MCF 10A (cell line): ENCODE measurements at regions not wholly inside any gene's neighbourhood (a gene's known extent, or its start where the extent isn't known, plus 50 kb on each side); places are given as distances from the start of the nearest gene placed in this dataset.

Experiments
- BruUV-seq: library from RNA; stranded (reverse); fragments of 400-500 nt; replicated peaks from 2 replicates; lab custom pipeline; 2021; lab: Mats Ljungman, UMichigan
- CTCF ChIA-PET: fragments of 300-600 bp; sonication (Branson Sonifier 250); formaldehyde crosslinking; extraction: SDS; loops from one replicate; lab custom pipeline; 2021; ENCODE audit warnings: antibody characterized with exemption, inconsistent platforms; lab: Yijun Ruan, JAX
- POLR2A ChIA-PET: fragments of 300-600, 350-650 bp; sonication (Branson Sonifier 250); formaldehyde crosslinking; extraction: SDS; loops from one replicate; lab custom pipeline; 2020; ENCODE audit warnings: antibody characterized with exemption, inconsistent platforms; lab: Yijun Ruan, JAX
- DNase-seq: peaks from one replicate; pipeline ENCODE4 v3.0.0-alpha.2; 2018; ENCODE audit not compliant: unreplicated experiment
- H3K27ac Mint-ChIP-seq: one replicate; pipeline ENCODE4 v1.8.0; 2022; ENCODE audit warnings: mild to moderate bottlenecking, low read depth, mixed read lengths; ENCODE audit not compliant: unreplicated experiment
- H3K27me3 Mint-ChIP-seq: one replicate; pipeline ENCODE4 v1.8.0; 2022; ENCODE audit warnings: mixed read lengths; ENCODE audit not compliant: insufficient read depth, unreplicated experiment
- H3K36me3 Mint-ChIP-seq: one replicate; pipeline ENCODE4 v1.8.0; 2022; ENCODE audit warnings: mild to moderate bottlenecking, moderate library complexity, mixed read lengths; ENCODE audit not compliant: insufficient read depth, unreplicated experiment
- H3K4me1 Mint-ChIP-seq: one replicate; pipeline ENCODE4 v1.8.0; 2022; ENCODE audit warnings: mixed read lengths; ENCODE audit not compliant: insufficient read depth, unreplicated experiment
- H3K4me3 Mint-ChIP-seq: one replicate; pipeline ENCODE4 v1.8.0; 2022; ENCODE audit warnings: mild to moderate bottlenecking, moderate library complexity, mixed read lengths; ENCODE audit not compliant: unreplicated experiment
- H3K9me3 Mint-ChIP-seq: one replicate; pipeline ENCODE4 v1.8.0; 2022; ENCODE audit warnings: mixed read lengths; ENCODE audit not compliant: unreplicated experiment
- CTCF ChIP-seq: fragments of 200-600 bp; IDR thresholded peaks from one replicate; pipeline ENCODE4 v1.8.0; 2022; ENCODE audit warnings: antibody characterized with exemption, mild to moderate bottlenecking; ENCODE audit not compliant: unreplicated experiment
- intact Hi-C: fragments of 100-400 bp; cut with micrococcal nuclease; formaldehyde crosslinking; loops from 2 replicates; pipeline ENCODE4 v1.14.1; 2022

GRCh38 chr13:109479534-109479933, 306.8 kb downstream of the IRS2 start:
- intact Hi-C loops, result no loop called here
- no peak for TF ChIP-seq CTCF
- H3K27ac Mint-ChIP-seq, result no peak overlapping the region
- ChIA-PET CTCF (interaction anchor here (0.6 kb wide), 1 partner anchor 204 kb away, joined by 4 read pairs; no protein-coding TSS in a partner anchor), POLR2A (interaction anchor here (0.7 to 1.3 kb wide), 2 partner anchors 15 to 17 kb away, joined by 4 to 5 read pairs; no protein-coding TSS in a partner anchor)
- no peaks in the 10 kb centered on the region for H3K27me3 Mint-ChIP-seq
- no peaks in the 10 kb centered on the region for H3K9me3 Mint-ChIP-seq
- H3K4me3 Mint-ChIP-seq, result no peak overlapping the region
- DNase-seq, result no peak
- peaks cover 7% of the 10 kb centered on the region for H3K4me1 Mint-ChIP-seq
- BruUV-seq, result no TSS peak
- H3K36me3 Mint-ChIP-seq, result peaks cover 6% of the 10 kb centered on the region

- H3K4me3 Mint-ChIP-seq, result no peak overlapping the region
- H3K27ac Mint-ChIP-seq, result no peak overlapping the region
- no peaks in the 10 kb centered on the region for H3K9me3 Mint-ChIP-seq
- no peak for TF ChIP-seq CTCF
- ChIA-PET POLR2A (no interaction called here), CTCF (no interaction called here)
- peaks cover 6% of the 10 kb centered on the region for H3K36me3 Mint-ChIP-seq
- intact Hi-C loops, result no loop called here
- no peaks in the 10 kb centered on the region for H3K27me3 Mint-ChIP-seq
- H3K4me1 Mint-ChIP-seq, result peaks cover 7% of the 10 kb centered on the region
- BruUV-seq, result no TSS peak
- DNase-seq, result no peak
These were observed 310.4 kb downstream of the IRS2 start for GRCh38 chr13:109476001-109476400.

- BruUV-seq, result no TSS peak
- ChIA-PET CTCF (no interaction called here), POLR2A (no interaction called here)
- intact Hi-C loops, result no loop called here
- Mint-ChIP-seq H3K36me3 (no peaks in the 10 kb centered on the region), H3K4me1 (peaks cover 6% of the 10 kb centered on the region), H3K27ac (no peak overlapping the region), H3K27me3 (no peaks in the 10 kb centered on the region), H3K9me3 (no peaks in the 10 kb centered on the region), H3K4me3 (no peak overlapping the region)
- TF ChIP-seq CTCF, result no peak
- no peak for DNase-seq
These were observed 318.3 kb downstream of the IRS2 start for GRCh38 chr13:109468123-109468522.

- no peaks in the 10 kb centered on the region for H3K36me3 Mint-ChIP-seq
- peaks cover 6% of the 10 kb centered on the region for H3K4me1 Mint-ChIP-seq
- H3K9me3 Mint-ChIP-seq, result no peaks in the 10 kb centered on the region
- ChIA-PET CTCF (no interaction called here), POLR2A (interaction anchor here (0.6 kb wide), 1 partner anchor 340 kb away, joined by 3 read pairs; no protein-coding TSS in a partner anchor)
- no TSS peak for BruUV-seq
- H3K27me3 Mint-ChIP-seq, result no peaks in the 10 kb centered on the region
- H3K4me3 Mint-ChIP-seq, result no peak overlapping the region
- TF ChIP-seq CTCF, result no peak
- DNase-seq, result peak; percentile 20
- intact Hi-C loops, result no loop called here
- no peak overlapping the region for H3K27ac Mint-ChIP-seq
These were observed 321.2 kb downstream of the IRS2 start for GRCh38 chr13:109465148-109465547.
